SK-N-MC (cell line): ENCODE measurements at regions not wholly inside any gene's neighbourhood (a gene's known extent, or its start where the extent isn't known, plus 50 kb on each side); places are given as distances from the start of the nearest gene placed in this dataset.

ENCODE experiments used
- EZH2 ChIP-seq: fragments of 200-600 bp; sonication (generic); IDR thresholded peaks from one replicate; pipeline ENCODE4 v1.6.1; 2017; ENCODE audit warnings: antibody characterized with exemption
- POLR2AphosphoS5 ChIP-seq: IDR thresholded peaks from 2 replicates; pipeline ENCODE4 v1.6.1; 2012; ENCODE audit warnings: mild to moderate bottlenecking, low read depth, low read length, borderline replicate concordance

DNA sequence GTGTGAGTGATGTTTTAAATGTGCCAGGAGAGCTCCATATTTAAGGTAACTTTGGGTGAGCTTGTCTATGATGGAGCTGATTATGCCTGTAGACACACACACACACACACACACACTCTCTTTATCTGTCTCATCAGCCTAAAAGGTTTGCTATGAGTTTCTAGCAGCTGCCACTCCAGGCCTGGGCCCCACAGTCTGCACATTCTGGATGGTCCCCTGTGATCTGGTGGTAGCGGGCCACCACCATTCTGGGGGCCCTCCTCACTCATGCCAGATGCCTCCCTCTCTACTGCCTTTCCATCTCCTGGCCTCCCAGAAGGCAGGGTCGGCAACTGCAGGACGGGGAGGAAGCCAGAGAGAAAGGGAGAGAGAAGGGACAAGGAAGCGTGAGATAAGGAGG lies 129.2 kb upstream of the TNR start:
- TF ChIP-seq POLR2AphosphoS5 (no peak), EZH2 (no peak)
